Activated T-cell treated with anti-CD3 and anti-CD28 coated beads for 48 hours (primary cell): ENCODE measurements at regions not wholly inside any gene's neighbourhood (a gene's known extent, or its start where the extent isn't known, plus 50 kb on each side); places are given as distances from the start of the nearest gene placed in this dataset.
"Not testable (repeated sequence)": the region's sequence is repeated elsewhere in the genome, so short reads cannot be mapped to it uniquely, and the experiment has no call there.

Source experiments
- DNase-seq: peaks from one replicate; pipeline ENCODE4 v3.0.0-alpha.2; 2020; ENCODE audit warnings: low read depth

- DNase-seq, result no peak
Observed at GRCh38 chr7:149633976-149634945, 136.7 kb upstream of the ZNF746 start.

GRCh38 chr7:149628361-149629149 lies 130.9 kb upstream of the ZNF746 start:
- DNase-seq, result not testable (repeated sequence)

GRCh38 chr7:149627911-149628310 lies 130.3 kb upstream of the ZNF746 start:
- DNase-seq, result no peak

- no peak for DNase-seq
Observed at GRCh38 chr7:149626972-149627371, 129.4 kb upstream of the ZNF746 start.

GRCh38 chr7:149625947-149626392 lies 128.4 kb upstream of the ZNF746 start:
- no peak for DNase-seq

- peak; percentile 57 for DNase-seq
Observed at GRCh38 chr7:149625340-149625946, 127.8 kb upstream of the ZNF746 start.

- DNase-seq, result peak; percentile 94
Observed at GRCh38 chr7:149624419-149625339, 127.1 kb upstream of the ZNF746 start.

- DNase-seq, result peak; percentile 28
Observed at GRCh38 chr7:149624006-149624405, 126.4 kb upstream of the ZNF746 start.

GRCh38 chr7:149623262-149623997 lies 125.8 kb upstream of the ZNF746 start:
- DNase-seq, result not testable (repeated sequence)

GRCh38 chr7:149622444-149623210 lies 125.0 kb upstream of the ZNF746 start:
- no peak for DNase-seq

GRCh38 chr7:149621776-149622175 lies 124.2 kb upstream of the ZNF746 start:
- DNase-seq, result peak; percentile 49

- peak; percentile 73 for DNase-seq
Observed at GRCh38 chr7:149620961-149621360, 123.4 kb upstream of the ZNF746 start.

GRCh38 chr7:149616898-149617297 lies 119.3 kb upstream of the ZNF746 start:
- DNase-seq, result no peak

GRCh38 chr7:149615690-149616270 lies 118.2 kb upstream of the ZNF746 start:
- no peak for DNase-seq

- DNase-seq, result no peak
Observed at GRCh38 chr7:149610441-149611011, 112.9 kb upstream of the ZNF746 start.

- DNase-seq, result no peak
Observed at GRCh38 chr7:149608168-149608567, 110.6 kb upstream of the ZNF746 start.

- DNase-seq, result no peak
Observed at GRCh38 chr7:149607683-149608082, 110.1 kb upstream of the ZNF746 start.

- DNase-seq, result no peak
Observed at GRCh38 chr7:149606826-149607225, 109.2 kb upstream of the ZNF746 start.

- no peak for DNase-seq
Observed at GRCh38 chr7:149605696-149606095, 108.1 kb upstream of the ZNF746 start.
